ENCODE measurements at regions not wholly inside any gene's neighbourhood (a gene's known extent, or its start where the extent isn't known, plus 50 kb on each side); places are given as distances from the start of the nearest gene placed in this dataset.

DNA sequence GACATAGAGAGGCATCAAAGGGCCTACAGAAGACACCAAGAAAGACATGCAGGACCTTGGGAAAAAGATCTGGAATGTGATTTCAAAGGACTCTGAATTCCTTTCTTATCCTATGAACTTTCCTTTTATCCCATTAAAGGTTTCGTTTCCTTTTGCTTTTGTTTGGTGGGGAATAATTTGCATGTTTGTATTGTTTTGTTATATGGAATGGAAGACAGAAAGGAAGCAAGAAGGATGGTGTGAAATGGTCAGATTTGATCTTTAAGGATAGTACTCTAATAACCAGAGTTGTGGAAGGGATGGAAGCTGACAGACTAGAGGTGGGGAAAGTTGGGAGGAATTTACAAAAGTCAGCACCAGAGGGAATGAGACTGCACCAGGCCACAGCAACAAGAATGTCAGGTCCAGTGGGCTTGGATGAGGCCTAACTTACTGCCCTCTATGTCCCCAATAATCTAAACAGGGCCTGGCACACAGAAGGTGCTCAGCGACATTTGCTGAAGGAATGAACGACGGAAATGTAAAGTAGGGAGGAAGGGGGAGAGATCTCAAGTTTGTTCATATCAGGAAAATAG, 173.7 kb downstream of the FOXA2 start:
- no peaks in the 10 kb centered on the region for H3K4me1 ChIP-seq (ENCODE audit: control insufficient read depth, insufficient read depth, low read length)
- peaks cover 4% of the 10 kb centered on the region for H3K27me3 ChIP-seq (ENCODE audit: control insufficient read depth, insufficient read depth, low read length)
- no peak for DNase-seq (ENCODE audit: low read depth in 4 of 6, low spot score in 6 of 6)
- no CpG with 5 or more reads among the region's 4 CpGs for WGBS (ENCODE audit: insufficient coverage)
- no peaks in the 10 kb centered on the region for H3K36me3 ChIP-seq (ENCODE audit: control insufficient read depth, insufficient read depth, low read length)
- H3K9me3 ChIP-seq (ENCODE audit: control insufficient read depth, insufficient read depth, low read length): no peaks in the 10 kb centered on the region
- no peak overlapping the region for H3K27ac ChIP-seq (ENCODE audit: low read depth, low read length)
- no peak overlapping the region for H3K4me3 ChIP-seq (ENCODE audit: low read depth, low read length)

DNA sequence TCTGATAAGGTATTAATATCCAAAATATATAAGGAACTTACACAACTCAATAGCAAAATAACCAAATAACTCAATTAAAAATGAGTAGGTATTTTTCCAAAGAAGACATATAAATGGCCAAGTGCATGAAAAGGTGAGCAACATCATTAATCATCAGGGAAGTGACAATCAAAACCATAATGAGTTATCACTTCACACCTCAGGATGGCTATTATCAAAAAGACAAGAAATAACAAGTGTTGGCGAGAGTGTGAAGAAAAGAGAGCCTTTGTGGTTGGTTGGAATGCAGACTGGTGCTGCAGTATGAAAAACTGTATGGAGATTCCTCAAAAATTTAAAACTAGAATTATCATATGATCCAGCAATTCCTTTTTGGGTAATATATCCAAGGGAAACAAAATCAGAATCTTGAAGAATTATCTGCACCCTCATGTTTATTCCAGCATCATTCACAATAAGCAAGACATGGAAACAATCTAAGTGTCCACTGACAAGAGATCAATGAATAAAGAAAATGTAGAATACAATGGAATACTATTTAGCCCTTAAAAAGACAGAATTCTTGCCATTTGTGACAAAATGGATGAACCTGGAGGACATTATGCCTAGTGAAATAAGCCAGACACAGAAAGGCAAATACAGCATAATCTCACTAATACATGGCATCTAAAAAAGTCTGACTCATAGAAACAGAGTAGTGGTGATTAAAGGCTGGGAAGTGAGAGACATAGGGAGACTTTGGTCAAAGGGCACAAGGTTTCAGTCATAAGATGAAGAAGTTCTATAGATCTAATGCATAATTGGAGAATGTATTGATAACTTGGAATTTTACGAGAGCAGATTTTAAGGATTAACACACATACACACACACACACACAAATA, 175.6 kb downstream of the FOXA2 start:
- Histone ChIP-seq H3K4me1 (ENCODE audit: control insufficient read depth, insufficient read depth, low read length) (peaks cover 5% of the 10 kb centered on the region), H3K4me3 (ENCODE audit: low read depth, low read length) (no peak overlapping the region), H3K27ac (ENCODE audit: low read depth, low read length) (no peak overlapping the region), H3K27me3 (ENCODE audit: control insufficient read depth, insufficient read depth, low read length) (peaks cover 11% of the 10 kb centered on the region), H3K36me3 (ENCODE audit: control insufficient read depth, insufficient read depth, low read length) (no peaks in the 10 kb centered on the region), H3K9me3 (ENCODE audit: control insufficient read depth, insufficient read depth, low read length) (no peaks in the 10 kb centered on the region)
- DNase-seq (ENCODE audit: low read depth in 4 of 6, low spot score in 6 of 6): no peak
- no CpG with 5 or more reads among the region's 2 CpGs for WGBS (ENCODE audit: insufficient coverage)

DNA sequence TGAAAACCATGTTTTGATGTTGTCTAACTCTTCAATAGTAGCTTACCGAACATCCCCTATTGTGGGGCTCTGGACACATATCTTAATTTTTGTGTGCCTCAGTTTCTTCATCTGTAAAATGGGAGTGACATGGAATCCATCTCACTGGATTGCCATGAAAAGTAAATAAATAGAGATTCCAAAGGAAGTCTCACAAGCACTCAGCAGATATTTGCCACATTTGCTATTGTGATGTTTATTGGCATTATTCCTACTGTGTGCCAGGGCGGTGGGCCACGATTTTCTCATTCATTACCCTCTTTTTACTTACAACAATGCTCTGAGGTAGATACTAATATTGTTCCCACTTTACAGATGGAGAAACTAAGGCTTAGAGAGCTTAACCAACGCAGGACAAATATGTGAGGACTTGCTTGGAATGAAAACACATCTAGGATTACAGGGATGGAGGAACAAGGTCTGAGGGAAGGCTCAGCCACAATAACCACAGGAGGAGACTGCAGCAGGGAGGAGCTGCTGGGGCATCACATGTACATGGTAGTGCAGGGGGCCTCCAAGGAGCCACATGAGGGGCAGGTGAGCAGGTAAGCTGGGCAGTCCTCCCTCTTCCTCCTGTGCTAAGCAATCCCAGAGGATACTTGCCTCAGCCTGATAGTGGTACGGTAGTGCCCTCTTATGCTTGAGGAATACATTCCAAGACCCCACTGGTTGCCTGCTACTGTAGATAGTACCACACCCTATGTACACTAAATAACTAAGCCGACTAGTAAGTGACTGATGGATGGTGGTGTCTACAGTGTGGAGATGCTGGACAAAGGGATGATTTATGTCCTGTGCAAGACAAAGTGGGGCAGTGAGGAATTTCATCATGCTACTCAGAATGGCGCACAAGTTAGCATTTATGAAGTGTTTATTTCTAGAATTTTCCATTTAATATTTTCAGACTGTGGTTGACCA, 176.9 kb downstream of the FOXA2 start:
- Histone ChIP-seq H3K4me1 (ENCODE audit: control insufficient read depth, insufficient read depth, low read length) (peaks cover 11% of the 10 kb centered on the region), H3K9me3 (ENCODE audit: control insufficient read depth, insufficient read depth, low read length) (no peaks in the 10 kb centered on the region), H3K4me3 (ENCODE audit: low read depth, low read length) (no peak overlapping the region), H3K27ac (ENCODE audit: low read depth, low read length) (no peak overlapping the region), H3K27me3 (ENCODE audit: control insufficient read depth, insufficient read depth, low read length) (peaks cover 11% of the 10 kb centered on the region), H3K36me3 (ENCODE audit: control insufficient read depth, insufficient read depth, low read length) (no peaks in the 10 kb centered on the region)
- 100% methylated on average over 2 of the region's 7 CpGs for WGBS (ENCODE audit: insufficient coverage)
- DNase-seq (ENCODE audit: low read depth in 4 of 6, low spot score in 6 of 6): no peak

DNA sequence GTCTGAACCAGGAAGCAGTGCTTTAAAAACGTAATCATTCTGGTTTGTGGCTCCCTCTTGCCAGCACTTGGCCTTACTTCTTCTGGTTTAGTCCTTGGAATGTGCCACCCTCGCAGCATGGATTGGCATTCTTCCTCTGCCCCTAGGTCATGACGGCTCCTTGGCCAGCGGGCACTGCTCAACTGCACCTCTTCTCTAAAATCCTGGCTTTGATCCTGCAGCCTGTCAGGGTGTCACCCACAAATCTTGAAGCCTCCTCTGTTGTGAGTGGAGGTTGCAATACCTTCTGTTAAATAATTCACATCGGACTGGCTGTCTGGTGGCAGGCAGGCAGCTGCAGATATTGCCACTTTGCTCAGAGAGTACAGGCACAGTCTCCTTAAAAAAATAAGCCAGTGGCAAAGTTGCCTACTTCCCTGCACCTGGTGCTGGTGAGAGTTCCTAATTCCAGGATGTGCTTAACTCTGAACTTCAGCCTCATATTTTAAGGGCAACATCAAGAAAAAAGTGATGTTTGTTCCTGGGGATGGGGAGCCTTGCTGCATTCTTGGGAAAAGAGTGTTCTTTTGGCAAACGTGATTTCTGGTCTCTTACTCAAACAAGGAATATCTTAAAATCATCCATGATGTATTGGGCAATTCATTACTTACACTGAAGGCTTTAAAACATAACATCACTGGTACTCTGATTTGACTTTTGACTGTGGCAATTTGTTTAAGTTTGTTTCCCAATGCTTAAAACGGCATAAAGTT, 179.8 kb downstream of the FOXA2 start:
- no peaks in the 10 kb centered on the region for H3K9me3 ChIP-seq (ENCODE audit: control insufficient read depth, insufficient read depth, low read length)
- 5% methylated on average over 5 of the region's 7 CpGs for WGBS (ENCODE audit: insufficient coverage)
- peak in 2 of 6 donors; percentile 6 to 53 for DNase-seq (ENCODE audit: low read depth in 4 of 6, low spot score in 6 of 6)
- H3K27ac ChIP-seq (ENCODE audit: low read depth, low read length): no peak overlapping the region
- peaks cover 11% of the 10 kb centered on the region for H3K4me1 ChIP-seq (ENCODE audit: control insufficient read depth, insufficient read depth, low read length)
- peaks cover 15% of the 10 kb centered on the region for H3K27me3 ChIP-seq (ENCODE audit: control insufficient read depth, insufficient read depth, low read length)
- no peak overlapping the region for H3K4me3 ChIP-seq (ENCODE audit: low read depth, low read length)
- no peaks in the 10 kb centered on the region for H3K36me3 ChIP-seq (ENCODE audit: control insufficient read depth, insufficient read depth, low read length)

DNA sequence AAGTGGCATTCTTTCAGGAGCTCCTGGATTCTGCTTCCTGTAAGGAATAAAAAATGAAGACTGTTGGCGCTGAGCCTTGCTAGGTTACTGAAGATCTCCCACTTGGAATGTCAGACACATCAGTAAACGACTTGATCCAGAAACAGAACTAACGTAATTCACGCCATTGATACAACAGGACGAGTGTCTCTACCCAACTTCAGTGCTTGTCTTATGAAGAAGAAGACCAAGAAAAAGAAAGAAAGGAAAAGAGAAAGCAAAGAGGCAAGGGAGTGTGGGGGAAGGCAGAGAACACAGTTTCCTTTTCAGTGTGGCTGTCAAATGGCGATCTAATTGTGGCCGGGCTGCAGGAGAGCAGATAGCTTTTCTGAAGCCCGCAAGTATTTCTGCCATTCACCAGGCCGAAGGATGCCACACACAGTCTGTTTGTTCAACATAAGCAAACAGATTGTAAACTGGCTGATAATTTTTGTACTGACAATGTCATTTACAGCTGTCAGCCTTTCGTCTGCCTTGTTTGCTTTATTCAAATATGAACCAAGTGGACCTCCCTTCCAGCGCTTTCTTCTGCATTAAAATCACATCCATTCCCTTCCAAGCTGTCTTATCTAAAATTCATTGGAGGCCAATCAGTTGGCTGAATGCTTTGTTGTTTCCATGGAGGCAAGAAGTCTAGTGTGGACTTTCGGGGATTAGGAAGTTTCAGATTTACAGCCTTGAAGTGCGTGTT, 180.6 kb downstream of the FOXA2 start:
- Histone ChIP-seq H3K9me3 (ENCODE audit: control insufficient read depth, insufficient read depth, low read length) (no peaks in the 10 kb centered on the region), H3K27ac (ENCODE audit: low read depth, low read length) (no peak overlapping the region), H3K36me3 (ENCODE audit: control insufficient read depth, insufficient read depth, low read length) (no peaks in the 10 kb centered on the region), H3K4me1 (ENCODE audit: control insufficient read depth, insufficient read depth, low read length) (peaks cover 11% of the 10 kb centered on the region), H3K27me3 (ENCODE audit: control insufficient read depth, insufficient read depth, low read length) (peaks cover 17% of the 10 kb centered on the region), H3K4me3 (ENCODE audit: low read depth, low read length) (peak overlapping the region; percentile 11)
- peak in 4 of 6 donors; percentile 19 to 76 (median 45) for DNase-seq (ENCODE audit: low read depth in 4 of 6, low spot score in 6 of 6)
- 8% methylated on average over 7 of the region's 13 CpGs for WGBS (ENCODE audit: insufficient coverage)

DNA sequence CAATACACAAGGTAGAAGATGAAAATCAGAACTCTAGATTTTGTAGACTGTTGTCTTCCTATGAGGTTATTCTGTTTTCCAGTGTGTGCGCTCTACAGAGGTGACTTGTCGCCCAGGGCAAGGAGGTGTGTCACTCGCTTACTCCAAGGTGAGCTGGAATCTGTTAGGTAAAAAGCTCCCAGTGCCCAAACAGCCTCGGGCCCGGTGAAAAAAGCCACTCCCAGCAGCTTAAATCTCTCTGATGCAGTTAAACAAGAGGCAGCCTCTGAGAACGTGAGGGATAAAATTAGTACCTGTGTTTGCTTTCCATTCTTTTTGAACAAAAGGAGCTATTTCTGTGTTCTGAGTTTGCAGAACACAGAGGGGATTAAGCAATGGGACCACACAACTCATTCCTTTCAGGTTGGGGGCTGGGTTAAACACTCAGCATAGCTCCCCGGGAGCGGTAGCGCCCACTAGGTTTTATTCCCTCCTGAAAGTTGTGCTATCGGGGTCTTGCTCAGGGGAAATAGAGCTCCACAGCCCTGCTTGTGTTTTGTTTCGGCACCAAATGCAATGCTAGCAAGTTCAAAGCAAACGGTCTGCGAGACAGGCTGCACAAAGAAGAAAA, 181.2 kb downstream of the FOXA2 start:
- peaks cover 17% of the 10 kb centered on the region for H3K27me3 ChIP-seq (ENCODE audit: control insufficient read depth, insufficient read depth, low read length)
- peak overlapping the region; percentile 11 for H3K4me3 ChIP-seq (ENCODE audit: low read depth, low read length)
- no peaks in the 10 kb centered on the region for H3K36me3 ChIP-seq (ENCODE audit: control insufficient read depth, insufficient read depth, low read length)
- no peak overlapping the region for H3K27ac ChIP-seq (ENCODE audit: low read depth, low read length)
- H3K9me3 ChIP-seq (ENCODE audit: control insufficient read depth, insufficient read depth, low read length): no peaks in the 10 kb centered on the region
- peak in 1 of 6 donors; percentile 4 for DNase-seq (ENCODE audit: low read depth in 4 of 6, low spot score in 6 of 6)
- 14% methylated on average over 9 of the region's 13 CpGs for WGBS (ENCODE audit: insufficient coverage)
- peaks cover 11% of the 10 kb centered on the region for H3K4me1 ChIP-seq (ENCODE audit: control insufficient read depth, insufficient read depth, low read length)

DNA sequence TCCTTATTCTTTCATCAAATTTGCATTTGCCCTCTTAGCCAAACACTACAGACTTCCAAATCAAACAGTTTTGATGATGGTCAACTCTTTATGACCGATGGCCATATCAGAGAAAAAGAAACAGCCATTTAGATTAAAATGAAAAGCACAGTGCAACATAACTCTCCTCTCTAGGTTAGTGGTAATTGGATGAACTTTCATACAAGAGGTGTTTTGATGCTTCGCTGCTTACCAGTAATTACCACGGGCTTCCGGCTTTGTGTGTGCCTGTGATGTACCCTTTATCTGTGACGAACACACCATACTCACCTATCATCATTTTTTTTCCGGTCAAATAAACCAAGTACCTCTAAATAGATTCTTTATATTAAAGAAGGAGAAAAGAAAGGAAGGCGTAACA, 181.8 kb downstream of the FOXA2 start:
- H3K4me3 ChIP-seq (ENCODE audit: low read depth, low read length): no peak overlapping the region
- no peaks in the 10 kb centered on the region for H3K9me3 ChIP-seq (ENCODE audit: control insufficient read depth, insufficient read depth, low read length)
- DNase-seq (ENCODE audit: low read depth in 4 of 6, low spot score in 6 of 6): no peak
- peaks cover 17% of the 10 kb centered on the region for H3K27me3 ChIP-seq (ENCODE audit: control insufficient read depth, insufficient read depth, low read length)
- H3K27ac ChIP-seq (ENCODE audit: low read depth, low read length): no peak overlapping the region
- WGBS (ENCODE audit: insufficient coverage): no CpG with 5 or more reads among the region's 7 CpGs
- H3K4me1 ChIP-seq (ENCODE audit: control insufficient read depth, insufficient read depth, low read length): peaks cover 11% of the 10 kb centered on the region
- H3K36me3 ChIP-seq (ENCODE audit: control insufficient read depth, insufficient read depth, low read length): no peaks in the 10 kb centered on the region

DNA sequence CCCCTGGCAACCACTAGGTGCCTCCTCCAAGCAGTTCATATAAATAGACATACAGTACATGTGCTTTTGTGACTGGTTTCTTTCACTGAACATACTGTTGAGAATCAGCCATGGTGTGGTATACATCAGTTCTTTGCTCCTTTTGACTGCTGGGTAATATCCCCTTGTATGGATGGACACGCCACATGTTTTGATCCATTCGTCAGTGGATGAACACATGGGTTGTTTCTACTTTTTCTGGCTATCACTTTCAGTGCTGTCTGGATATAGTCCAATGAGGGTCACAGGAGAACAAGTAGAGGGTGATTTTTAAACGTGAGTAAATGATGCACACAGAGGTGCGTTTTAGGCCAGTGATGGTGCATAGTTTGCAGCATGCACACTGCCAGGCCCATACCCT, 183.9 kb downstream of the FOXA2 start:
- Histone ChIP-seq H3K4me1 (ENCODE audit: control insufficient read depth, insufficient read depth, low read length) (peaks cover 11% of the 10 kb centered on the region), H3K9me3 (ENCODE audit: control insufficient read depth, insufficient read depth, low read length) (no peaks in the 10 kb centered on the region), H3K27ac (ENCODE audit: low read depth, low read length) (no peak overlapping the region), H3K4me3 (ENCODE audit: low read depth, low read length) (no peak overlapping the region), H3K36me3 (ENCODE audit: control insufficient read depth, insufficient read depth, low read length) (no peaks in the 10 kb centered on the region), H3K27me3 (ENCODE audit: control insufficient read depth, insufficient read depth, low read length) (peaks cover 17% of the 10 kb centered on the region)
- WGBS (ENCODE audit: insufficient coverage): 89% methylated on average over 2 of the region's 4 CpGs
- DNase-seq (ENCODE audit: low read depth in 4 of 6, low spot score in 6 of 6): no peak

Measured in spinal cord (tissue), 9 donors.